ENCODE measurements at regions not wholly inside any gene's neighbourhood (a gene's known extent, or its start where the extent isn't known, plus 50 kb on each side); places are given as distances from the start of the nearest gene placed in this dataset.

- no peaks in the 10 kb centered on the region for H3K36me3 ChIP-seq (ENCODE audit: control insufficient read depth, insufficient read depth, low read length)
- H3K4me3 ChIP-seq (ENCODE audit: extremely low read depth, insufficient read depth, low read length, poor library complexity, severe bottlenecking), result no peak overlapping the region
- no peaks in the 10 kb centered on the region for H3K4me1 ChIP-seq (ENCODE audit: control insufficient read depth, insufficient read depth, low read length, poor library complexity, severe bottlenecking)
- no peaks in the 10 kb centered on the region for H3K9me3 ChIP-seq (ENCODE audit: control insufficient read depth, low read length)
- 100% methylated on average over 1 of the region's 1 CpG; no CpG with 5 or more reads in 1 of the 2 experiments for WGBS, 2 experiments (ENCODE audit: insufficient coverage in 2 of 2)
- H3K27ac ChIP-seq (ENCODE audit: low read depth, low read length, severe bottlenecking), result no peak overlapping the region
Measured at GRCh38 chr5:110027527-110028322, 338.0 kb downstream of the MAN2A1 start.

GRCh38 chr5:110031402-110032140 is 341.8 kb downstream of the MAN2A1 start:
- H3K36me3 ChIP-seq (ENCODE audit: control insufficient read depth, insufficient read depth, low read length), result no peaks in the 10 kb centered on the region
- H3K27ac ChIP-seq (ENCODE audit: low read depth, low read length, severe bottlenecking), result peak overlapping the region; percentile 12
- no peaks in the 10 kb centered on the region for H3K9me3 ChIP-seq (ENCODE audit: control insufficient read depth, low read length)
- no peaks in the 10 kb centered on the region for H3K4me1 ChIP-seq (ENCODE audit: control insufficient read depth, insufficient read depth, low read length, poor library complexity, severe bottlenecking)
- no peak overlapping the region for H3K4me3 ChIP-seq (ENCODE audit: extremely low read depth, insufficient read depth, low read length, poor library complexity, severe bottlenecking)

GRCh38 chr5:110032376-110032775 is 342.6 kb downstream of the MAN2A1 start:
- 95 to 100% methylated on average over 2 of the region's 2 CpGs for WGBS, 2 experiments (ENCODE audit: insufficient coverage in 2 of 2)
- Histone ChIP-seq H3K4me1 (ENCODE audit: control insufficient read depth, insufficient read depth, low read length, poor library complexity, severe bottlenecking) (no peaks in the 10 kb centered on the region), H3K27ac (ENCODE audit: low read depth, low read length, severe bottlenecking) (no peak overlapping the region), H3K36me3 (ENCODE audit: control insufficient read depth, insufficient read depth, low read length) (no peaks in the 10 kb centered on the region), H3K4me3 (ENCODE audit: extremely low read depth, insufficient read depth, low read length, poor library complexity, severe bottlenecking) (no peak overlapping the region), H3K9me3 (ENCODE audit: control insufficient read depth, low read length) (no peaks in the 10 kb centered on the region)

- WGBS, 2 experiments (ENCODE audit: insufficient coverage in 2 of 2), result 75 to 76% methylated on average over 1 to 2 of the region's 5 CpGs
- no peaks in the 10 kb centered on the region for H3K4me1 ChIP-seq (ENCODE audit: control insufficient read depth, insufficient read depth, low read length, poor library complexity, severe bottlenecking)
- H3K9me3 ChIP-seq (ENCODE audit: control insufficient read depth, low read length), result no peaks in the 10 kb centered on the region
- no peak overlapping the region for H3K27ac ChIP-seq (ENCODE audit: low read depth, low read length, severe bottlenecking)
- no peak overlapping the region for H3K4me3 ChIP-seq (ENCODE audit: extremely low read depth, insufficient read depth, low read length, poor library complexity, severe bottlenecking)
- H3K36me3 ChIP-seq (ENCODE audit: control insufficient read depth, insufficient read depth, low read length), result no peaks in the 10 kb centered on the region
Measured at GRCh38 chr5:110034056-110034600, 344.4 kb downstream of the MAN2A1 start.

GRCh38 chr5:110038297-110038997 is 348.7 kb downstream of the MAN2A1 start:
- H3K36me3 ChIP-seq (ENCODE audit: control insufficient read depth, insufficient read depth, low read length), result no peaks in the 10 kb centered on the region
- WGBS, 2 experiments (ENCODE audit: insufficient coverage in 2 of 2), result 71% methylated on average over 2 of the region's 4 CpGs; no CpG with 5 or more reads in 1 of the 2 experiments
- H3K27ac ChIP-seq (ENCODE audit: low read depth, low read length, severe bottlenecking), result no peak overlapping the region
- no peak overlapping the region for H3K4me3 ChIP-seq (ENCODE audit: extremely low read depth, insufficient read depth, low read length, poor library complexity, severe bottlenecking)
- H3K4me1 ChIP-seq (ENCODE audit: control insufficient read depth, insufficient read depth, low read length, poor library complexity, severe bottlenecking), result no peaks in the 10 kb centered on the region
- peaks cover 13% of the 10 kb centered on the region for H3K9me3 ChIP-seq (ENCODE audit: control insufficient read depth, low read length)

- Histone ChIP-seq H3K4me3 (ENCODE audit: extremely low read depth, insufficient read depth, low read length, poor library complexity, severe bottlenecking) (no peak overlapping the region), H3K36me3 (ENCODE audit: control insufficient read depth, insufficient read depth, low read length) (no peaks in the 10 kb centered on the region), H3K4me1 (ENCODE audit: control insufficient read depth, insufficient read depth, low read length, poor library complexity, severe bottlenecking) (no peaks in the 10 kb centered on the region), H3K27ac (ENCODE audit: low read depth, low read length, severe bottlenecking) (no peak overlapping the region), H3K9me3 (ENCODE audit: control insufficient read depth, low read length) (peaks cover 13% of the 10 kb centered on the region)
- WGBS, 2 experiments (ENCODE audit: insufficient coverage in 2 of 2), result no CpG with 5 or more reads among the region's 2 CpGs
Measured at GRCh38 chr5:110040178-110040577, 350.5 kb downstream of the MAN2A1 start.

- Histone ChIP-seq H3K4me3 (ENCODE audit: extremely low read depth, insufficient read depth, low read length, poor library complexity, severe bottlenecking) (no peak overlapping the region), H3K27ac (ENCODE audit: low read depth, low read length, severe bottlenecking) (no peak overlapping the region), H3K9me3 (ENCODE audit: control insufficient read depth, low read length) (peaks cover 13% of the 10 kb centered on the region), H3K36me3 (ENCODE audit: control insufficient read depth, insufficient read depth, low read length) (no peaks in the 10 kb centered on the region), H3K4me1 (ENCODE audit: control insufficient read depth, insufficient read depth, low read length, poor library complexity, severe bottlenecking) (no peaks in the 10 kb centered on the region)
- no CpG with 5 or more reads among the region's 2 CpGs for WGBS, 2 experiments (ENCODE audit: insufficient coverage in 2 of 2)
Measured at GRCh38 chr5:110043025-110043424, 353.3 kb downstream of the MAN2A1 start.

GRCh38 chr5:110045158-110045557 is 355.4 kb downstream of the MAN2A1 start:
- no peaks in the 10 kb centered on the region for H3K36me3 ChIP-seq (ENCODE audit: control insufficient read depth, insufficient read depth, low read length)
- 80% methylated on average over 1 of the region's 1 CpG; no CpG with 5 or more reads in 1 of the 2 experiments for WGBS, 2 experiments (ENCODE audit: insufficient coverage in 2 of 2)
- H3K4me1 ChIP-seq (ENCODE audit: control insufficient read depth, insufficient read depth, low read length, poor library complexity, severe bottlenecking), result no peaks in the 10 kb centered on the region
- H3K27ac ChIP-seq (ENCODE audit: low read depth, low read length, severe bottlenecking), result no peak overlapping the region
- H3K9me3 ChIP-seq (ENCODE audit: control insufficient read depth, low read length), result peaks cover 11% of the 10 kb centered on the region
- no peak overlapping the region for H3K4me3 ChIP-seq (ENCODE audit: extremely low read depth, insufficient read depth, low read length, poor library complexity, severe bottlenecking)

- WGBS, 2 experiments (ENCODE audit: insufficient coverage in 2 of 2), result 14 to 18% methylated on average over 1 of the region's 2 CpGs
- no peaks in the 10 kb centered on the region for H3K4me1 ChIP-seq (ENCODE audit: control insufficient read depth, insufficient read depth, low read length, poor library complexity, severe bottlenecking)
- no peak overlapping the region for H3K27ac ChIP-seq (ENCODE audit: low read depth, low read length, severe bottlenecking)
- no peaks in the 10 kb centered on the region for H3K9me3 ChIP-seq (ENCODE audit: control insufficient read depth, low read length)
- H3K4me3 ChIP-seq (ENCODE audit: extremely low read depth, insufficient read depth, low read length, poor library complexity, severe bottlenecking), result no peak overlapping the region
- no peaks in the 10 kb centered on the region for H3K36me3 ChIP-seq (ENCODE audit: control insufficient read depth, insufficient read depth, low read length)
Measured at GRCh38 chr5:110048491-110048890, 358.8 kb downstream of the MAN2A1 start.

- Histone ChIP-seq H3K9me3 (ENCODE audit: control insufficient read depth, low read length) (no peaks in the 10 kb centered on the region), H3K4me1 (ENCODE audit: control insufficient read depth, insufficient read depth, low read length, poor library complexity, severe bottlenecking) (no peaks in the 10 kb centered on the region), H3K4me3 (ENCODE audit: extremely low read depth, insufficient read depth, low read length, poor library complexity, severe bottlenecking) (no peak overlapping the region), H3K27ac (ENCODE audit: low read depth, low read length, severe bottlenecking) (no peak overlapping the region), H3K36me3 (ENCODE audit: control insufficient read depth, insufficient read depth, low read length) (no peaks in the 10 kb centered on the region)
- WGBS, 2 experiments (ENCODE audit: insufficient coverage in 2 of 2), result 88 to 100% methylated on average over 1 to 2 of the region's 2 CpGs
Measured at GRCh38 chr5:110049816-110050215, 360.1 kb downstream of the MAN2A1 start.
